ENCODE measurements at regions not wholly inside any gene's neighbourhood (a gene's known extent, or its start where the extent isn't known, plus 50 kb on each side); places are given as distances from the start of the nearest gene placed in this dataset.

GRCh38 chr18:78610179-78610578 lies 369.4 kb upstream of the SALL3 start:
- TF ChIP-seq CTCF (IDR thresholded peaks at IDR 0.05; ENCODE audit: borderline replicate concordance, insufficient read depth, low read depth, low read length) = no peak

DNA sequence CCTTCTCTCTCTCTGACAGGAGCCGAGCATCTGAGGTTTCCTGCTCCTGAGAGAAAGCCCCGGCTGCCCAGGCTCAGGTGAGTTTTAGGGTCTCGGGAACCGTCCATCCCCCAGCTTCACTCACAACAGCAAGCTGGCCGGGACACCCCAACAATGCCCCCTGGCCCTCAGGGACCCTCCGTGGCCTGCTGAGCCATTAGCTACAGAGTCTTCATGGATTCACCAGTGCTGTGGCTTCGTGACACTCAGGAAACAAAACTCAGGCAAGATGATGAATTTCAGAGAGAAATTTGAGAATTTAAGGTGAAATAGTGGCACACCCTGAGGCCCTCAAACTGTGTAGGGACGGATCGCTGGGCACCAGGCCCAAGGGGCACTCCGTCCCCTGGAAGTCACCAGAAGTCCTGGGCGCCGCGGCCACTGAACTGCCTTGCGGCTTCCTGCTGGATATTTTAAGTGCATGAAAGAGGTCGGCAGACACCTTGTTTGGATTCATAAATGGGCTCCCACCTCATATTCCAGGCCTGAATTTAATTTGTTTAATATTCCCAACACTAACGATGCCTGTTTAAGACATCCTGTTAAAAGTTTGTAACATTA lies 368.3 kb upstream of the SALL3 start:
- TF ChIP-seq CTCF (IDR thresholded peaks at IDR 0.05; ENCODE audit: borderline replicate concordance, insufficient read depth, low read depth, low read length) = no peak

More at GRCh38 chr18:78610179-78610578, 369.4 kb upstream of the SALL3 start:
- no peak overlapping the region for H3K4me3 ChIP-seq (ENCODE audit: low read depth, low read length)

DNA sequence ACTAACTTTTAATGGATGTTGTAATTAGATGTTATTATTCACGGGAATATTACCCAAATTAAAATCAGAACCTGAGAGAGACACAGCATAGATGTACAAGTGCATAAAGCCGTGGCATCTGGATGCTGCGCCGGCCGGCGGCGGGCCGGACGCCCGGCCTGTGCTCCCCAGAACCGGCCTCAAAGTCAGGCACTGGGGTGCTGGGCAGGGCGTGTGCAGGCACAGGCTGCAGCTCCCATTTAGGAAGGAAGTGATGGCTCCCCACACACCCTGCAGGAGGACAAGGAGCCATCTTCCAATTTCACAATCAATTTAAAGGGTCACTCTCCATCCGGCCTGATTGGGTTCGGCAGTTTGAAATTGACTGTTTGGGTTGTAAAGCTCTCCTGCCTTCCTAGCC lies 367.7 kb upstream of the SALL3 start:
- TF ChIP-seq CTCF (IDR thresholded peaks at IDR 0.05; ENCODE audit: borderline replicate concordance, insufficient read depth, low read depth, low read length) = no peak
- H3K4me3 ChIP-seq (ENCODE audit: low read depth, low read length) = no peak overlapping the region

More for the DNA sequence above, 368.3 kb upstream of the SALL3 start:
- no peak overlapping the region for H3K4me3 ChIP-seq (ENCODE audit: low read depth, low read length)

DNA sequence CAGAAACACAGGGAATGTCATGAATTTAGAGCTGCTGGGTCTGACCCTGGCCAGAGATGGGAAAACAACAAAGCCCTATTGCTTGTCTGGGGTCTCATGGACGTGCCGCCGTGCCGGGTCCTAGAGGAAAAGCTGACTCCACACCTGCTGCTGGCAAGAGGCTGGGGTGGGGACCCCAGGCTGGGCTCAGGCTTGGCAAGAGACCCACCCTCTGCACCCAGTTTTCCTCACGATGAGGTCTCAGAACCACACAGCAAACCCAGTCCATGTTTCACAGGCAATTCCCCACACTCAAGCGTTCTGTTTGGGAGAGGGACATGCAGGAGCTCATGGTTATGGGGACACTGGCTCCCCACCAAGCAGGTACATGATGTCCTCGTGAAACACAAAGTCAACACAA lies 367.3 kb upstream of the SALL3 start:
- no peak overlapping the region for H3K4me3 ChIP-seq (ENCODE audit: low read depth, low read length)
- no peak for TF ChIP-seq CTCF (IDR thresholded peaks at IDR 0.05; ENCODE audit: borderline replicate concordance, insufficient read depth, low read depth, low read length)

DNA sequence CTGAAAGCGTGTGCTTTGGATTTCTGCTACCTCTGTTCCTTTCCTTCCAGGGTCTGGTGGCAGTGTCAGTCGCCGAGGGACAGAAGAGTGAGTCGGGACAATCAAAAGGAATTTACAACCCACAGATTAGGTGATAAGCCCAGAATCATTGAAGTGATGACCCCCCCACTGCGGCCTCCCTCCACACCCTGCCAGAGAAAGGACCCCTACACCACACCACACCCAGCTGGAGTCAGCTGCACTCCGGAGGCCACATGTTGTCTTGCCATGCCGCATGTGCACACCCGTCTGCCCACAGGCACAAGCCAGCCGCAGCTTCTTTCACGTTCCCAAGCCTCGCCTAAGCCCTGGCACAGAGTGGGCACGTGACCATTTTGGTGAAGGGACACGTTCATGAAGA lies 366.8 kb upstream of the SALL3 start:
- TF ChIP-seq CTCF (IDR thresholded peaks at IDR 0.05; ENCODE audit: borderline replicate concordance, insufficient read depth, low read depth, low read length) = no peak
- no peak overlapping the region for H3K4me3 ChIP-seq (ENCODE audit: low read depth, low read length)

GRCh38 chr18:78618726-78619125 lies 360.9 kb upstream of the SALL3 start:
- no peak for TF ChIP-seq CTCF (IDR thresholded peaks at IDR 0.05; ENCODE audit: borderline replicate concordance, insufficient read depth, low read depth, low read length)
- no peak overlapping the region for H3K4me3 ChIP-seq (ENCODE audit: low read depth, low read length)

GRCh38 chr18:78619854-78620253 lies 359.8 kb upstream of the SALL3 start:
- no peak for TF ChIP-seq CTCF (IDR thresholded peaks at IDR 0.05; ENCODE audit: borderline replicate concordance, insufficient read depth, low read depth, low read length)
- no peak overlapping the region for H3K4me3 ChIP-seq (ENCODE audit: low read depth, low read length)
